IPS DF 19.7 (cell line): ENCODE measurements at regions not wholly inside any gene's neighbourhood (a gene's known extent, or its start where the extent isn't known, plus 50 kb on each side); places are given as distances from the start of the nearest gene placed in this dataset.
"Not testable (repeated sequence)": the region's sequence is repeated elsewhere in the genome, so short reads cannot be mapped to it uniquely, and the experiment has no call there.

ENCODE experiments used
- DNase-seq: peaks from one replicate; pipeline ENCODE4 v3.0.0-alpha.2; 2013; ENCODE audit warnings: low read depth, low spot score

DNA sequence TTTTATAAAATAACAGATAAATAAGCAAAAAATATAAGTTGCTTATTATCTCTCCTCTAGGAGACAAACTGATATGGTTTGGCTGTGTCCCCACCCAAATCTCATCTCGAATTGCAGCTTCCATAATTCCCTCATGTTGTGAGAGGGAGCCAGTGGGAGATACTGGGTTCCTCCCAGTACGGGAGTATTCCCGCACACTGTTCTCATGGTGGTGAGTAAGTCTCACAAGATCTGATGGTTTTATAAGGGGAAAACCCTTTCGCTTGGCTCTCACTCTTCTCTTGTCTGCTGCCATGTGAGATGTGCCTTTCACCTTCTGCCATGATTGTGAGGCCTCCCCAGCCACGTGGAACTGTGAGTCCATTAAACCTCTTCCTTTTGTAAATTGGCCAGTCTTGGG is 204.3 kb downstream of the RPS24 start:
- not testable (repeated sequence) for DNase-seq

GRCh38 chr10:78247266-78247665 is 213.6 kb downstream of the RPS24 start:
- DNase-seq = no peak

- DNase-seq = no peak
Measured at GRCh38 chr10:78247821-78248220, 214.2 kb downstream of the RPS24 start.

- DNase-seq = no peak
Measured at GRCh38 chr10:78248651-78249464, 215.2 kb downstream of the RPS24 start.

DNA sequence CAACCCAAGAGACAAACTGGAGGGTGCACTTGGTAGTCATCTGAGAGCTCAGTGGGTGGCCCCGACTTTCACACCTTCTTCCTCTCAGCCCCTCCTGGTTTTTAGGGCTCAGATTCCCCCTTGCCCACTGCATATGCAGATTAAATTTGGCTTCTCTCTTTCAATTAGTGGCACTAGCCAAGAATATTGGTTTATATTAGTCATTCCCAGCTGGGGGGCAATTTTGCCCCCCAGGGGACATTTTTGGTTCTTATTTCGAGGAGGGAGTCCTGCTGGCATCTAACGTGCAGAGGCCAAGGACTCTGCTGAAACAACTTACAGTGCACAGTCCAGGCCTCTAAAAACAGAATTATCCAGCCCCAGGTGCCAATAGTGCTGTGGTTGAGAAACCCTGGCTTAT is 216.0 kb downstream of the RPS24 start:
- DNase-seq = no peak

GRCh38 chr10:78250313-78251015 is 216.8 kb downstream of the RPS24 start:
- no peak for DNase-seq

DNA sequence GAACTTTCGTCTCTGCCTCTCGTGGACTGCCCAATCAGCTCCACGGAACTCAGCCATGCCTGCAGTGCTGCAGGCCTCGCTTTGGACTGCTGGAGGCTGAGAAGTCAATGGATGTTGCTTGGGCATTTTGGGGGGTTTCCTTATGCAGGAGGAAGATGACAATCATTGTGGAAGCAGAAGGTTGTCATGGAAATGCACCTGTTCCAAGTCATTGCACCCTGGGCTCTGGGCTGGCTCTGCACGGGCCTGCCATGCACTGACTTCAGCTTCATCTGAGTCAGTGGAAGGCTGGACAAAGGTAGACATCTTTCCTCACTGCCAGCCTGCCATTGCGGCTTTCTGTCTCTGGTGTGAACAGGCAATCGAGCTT is 217.3 kb downstream of the RPS24 start:
- DNase-seq = no peak

GRCh38 chr10:78252286-78252685 is 218.6 kb downstream of the RPS24 start:
- no peak for DNase-seq

GRCh38 chr10:78253063-78253853 is 219.6 kb downstream of the RPS24 start:
- no peak for DNase-seq

DNA sequence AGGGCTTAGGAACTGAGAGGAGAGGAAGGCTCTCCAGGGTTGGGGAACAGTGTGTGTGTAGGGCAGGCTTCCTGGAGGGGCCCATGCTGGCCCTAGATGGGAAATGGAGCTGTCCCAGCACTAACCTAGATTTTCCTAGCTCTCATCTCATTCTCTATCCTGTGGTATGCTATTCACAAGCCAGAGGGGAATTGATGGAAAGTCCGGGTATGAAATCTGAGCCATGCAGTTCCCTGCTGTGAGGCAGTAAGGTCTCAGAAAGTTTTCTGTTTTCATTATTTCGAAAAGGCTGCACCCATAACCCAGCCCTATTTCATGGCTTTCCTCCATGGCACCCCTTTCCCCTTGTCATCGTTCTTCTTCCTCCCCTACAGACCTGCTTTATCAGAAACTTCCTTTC is 220.3 kb downstream of the RPS24 start:
- DNase-seq = no peak

- no peak for DNase-seq
Measured at GRCh38 chr10:78255214-78255613, 221.6 kb downstream of the RPS24 start.

- DNase-seq = no peak
Measured at GRCh38 chr10:78255796-78256638, 222.4 kb downstream of the RPS24 start.

DNA sequence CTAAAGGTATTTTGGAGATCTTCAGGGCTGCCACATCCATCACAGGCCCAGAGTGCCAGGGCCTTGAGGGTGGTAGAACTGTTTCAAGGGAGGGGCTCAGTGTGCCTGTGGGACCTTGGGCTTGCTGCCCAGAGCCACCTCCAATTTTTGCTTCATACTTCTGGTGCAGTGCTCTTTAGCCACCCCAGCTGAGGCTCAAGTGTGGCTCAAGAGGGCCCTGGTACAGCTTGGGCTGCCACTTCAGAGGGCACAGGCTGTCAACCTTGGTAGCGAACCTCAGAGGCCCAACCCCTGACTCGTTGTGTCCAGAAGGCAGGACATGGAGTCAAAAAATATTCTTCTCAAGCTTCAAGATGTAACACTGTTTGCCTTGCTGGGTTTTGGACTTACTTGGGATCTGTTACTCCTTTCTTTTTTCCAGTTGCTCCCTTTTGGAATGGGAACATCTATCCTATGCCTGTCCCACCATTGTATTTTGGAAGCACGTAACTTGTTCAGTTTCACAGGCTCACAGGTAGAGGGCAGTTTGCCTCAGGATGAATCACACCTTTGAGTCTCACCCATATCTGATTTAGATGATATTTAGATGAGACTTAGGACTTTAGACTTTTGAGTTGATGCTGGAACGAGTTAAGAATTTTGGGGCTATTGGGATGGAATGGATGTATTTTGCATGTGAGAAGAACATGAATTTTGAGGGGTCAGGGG is 224.8 kb downstream of the RPS24 start:
- no peak for DNase-seq

GRCh38 chr10:78259391-78259790 is 225.7 kb downstream of the RPS24 start:
- no peak for DNase-seq

- no peak for DNase-seq
Measured at GRCh38 chr10:78260141-78260540, 226.5 kb downstream of the RPS24 start.

- DNase-seq = no peak
Measured at GRCh38 chr10:78260680-78261079, 227.0 kb downstream of the RPS24 start.

DNA sequence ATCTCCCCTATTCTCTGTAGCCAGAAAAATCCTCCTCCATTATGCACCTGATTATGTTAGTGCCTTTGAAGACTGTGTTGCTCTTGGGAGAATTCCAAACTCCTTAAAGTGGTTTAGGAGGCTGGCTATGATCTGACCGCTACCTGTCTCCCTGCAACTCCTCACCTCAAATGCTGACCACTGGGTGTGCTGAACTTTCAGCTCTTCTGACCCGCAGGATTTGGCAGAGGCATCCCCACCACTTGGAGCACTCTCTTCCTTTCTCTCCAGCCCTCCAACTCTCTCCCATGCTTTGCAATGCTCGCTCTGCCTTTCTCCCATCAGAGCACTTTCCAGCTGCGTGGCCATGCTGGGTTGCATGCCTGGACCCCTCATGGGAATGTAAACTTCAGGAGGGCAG is 227.6 kb downstream of the RPS24 start:
- DNase-seq = no peak

DNA sequence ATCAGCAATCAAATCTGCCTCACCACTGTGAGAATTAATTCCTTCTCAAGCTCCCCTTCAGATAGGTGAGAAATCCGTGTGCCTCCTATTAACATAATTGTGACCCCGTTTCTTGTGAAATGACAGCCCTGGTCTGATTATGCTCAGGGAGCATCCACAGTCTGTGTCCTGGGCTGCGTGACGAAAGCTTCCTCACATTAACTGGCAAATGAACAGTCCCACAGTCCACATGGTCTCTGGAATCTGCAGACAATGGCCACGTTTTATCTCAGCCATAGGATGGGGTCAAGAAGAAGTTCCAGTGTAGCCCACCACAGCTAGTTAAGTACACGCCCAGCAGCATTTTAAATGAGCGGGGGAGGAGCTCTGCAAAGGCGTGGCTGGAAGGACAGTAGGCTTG is 229.2 kb downstream of the RPS24 start:
- no peak for DNase-seq

GRCh38 chr10:78263521-78263988 is 229.9 kb downstream of the RPS24 start:
- DNase-seq = no peak

GRCh38 chr10:78264361-78264760 is 230.7 kb downstream of the RPS24 start:
- no peak for DNase-seq
